SK-N-SH (cell line): ENCODE measurements at regions not wholly inside any gene's neighbourhood (a gene's known extent, or its start where the extent isn't known, plus 50 kb on each side); places are given as distances from the start of the nearest gene placed in this dataset.

Source experiments
- CTCF ChIA-PET: fragments of 300-600, 350-600 bp; formaldehyde crosslinking; extraction: SDS; loops from one replicate; lab custom pipeline; 2021; lab: Yijun Ruan, JAX
- POLR2A ChIA-PET: fragments of 350-600 bp; sonication (Branson Sonifier 250); formaldehyde crosslinking; extraction: SDS; loops from one replicate; lab custom pipeline; 2020; ENCODE audit warnings: antibody characterized with exemption, inconsistent platforms; lab: Yijun Ruan, JAX
- DNase-seq: peaks from one replicate; pipeline ENCODE4 v3.0.0; 2012
- H2AFZ ChIP-seq: fragments of 200-600 bp; sonication (generic); 2 replicates; pipeline ENCODE4 v1.8.1; 2016; ENCODE audit warnings: antibody characterized with exemption, mild to moderate bottlenecking, low read depth
- H3F3A ChIP-seq: fragments of 200-600 bp; sonication (generic); replicated peaks from 2 replicates; pipeline ENCODE3; 2016; ENCODE audit warnings: antibody characterized with exemption, mild to moderate bottlenecking; ENCODE audit not compliant: insufficient read depth
- H3K27ac ChIP-seq, 2 experiments: fragments of 200-500 bp in 1 of 2; fragments of 200-600 bp in 1 of 2; sonication (Bioruptor generic) in 1 of 2; sonication (generic), shearing (Covaris generic) in 1 of 2; 2 replicates each; pipeline versions ENCODE4 v1.5.1 to v1.6.1; 2014 to 2016; ENCODE audit warnings: low read depth in 2 of 2, inconsistent platforms in 1 of 2, low read length in 1 of 2, mild to moderate bottlenecking in 1 of 2, mixed read lengths in 1 of 2
- H3K27me3 ChIP-seq: fragments of 200-600 bp; sonication (generic), shearing (Covaris generic); 2 replicates; pipeline ENCODE4 v1.6.1; 2016; ENCODE audit warnings: mixed run types; ENCODE audit not compliant: insufficient read depth
- H3K36me3 ChIP-seq, 2 experiments: fragments of 200-500 bp in 1 of 2; fragments of 200-600 bp in 1 of 2; sonication (Bioruptor generic) in 1 of 2; sonication (generic) in 1 of 2; replicated peaks in 1 of 2; 2 replicates each; pipeline versions ENCODE3 to v1.5.1; 2014 to 2016; ENCODE audit warnings: low read length in 1 of 2, mild to moderate bottlenecking in 1 of 2; ENCODE audit not compliant: insufficient read depth in 2 of 2, control insufficient read depth in 1 of 2
- H3K4me1 ChIP-seq, 2 experiments: fragments of 200-500 bp in 1 of 2; fragments of 200-600 bp in 1 of 2; sonication (Bioruptor generic) in 1 of 2; sonication (generic), shearing (Covaris generic) in 1 of 2; 2 replicates each; pipeline versions ENCODE4 v1.5.1 to v1.6.1; 2014 to 2016; ENCODE audit warnings: low read depth in 1 of 2, low read length in 1 of 2, mixed run types in 1 of 2; ENCODE audit not compliant: insufficient read depth in 2 of 2, control insufficient read depth in 1 of 2
- H3K4me2 ChIP-seq: fragments of 200-600 bp; sonication (generic), shearing (Covaris generic); 2 replicates; pipeline ENCODE4 v1.6.1; 2017; ENCODE audit warnings: mixed run types
- H3K4me3 ChIP-seq, 2 experiments: fragments of 200-500 bp in 1 of 2; fragments of 200-600 bp in 1 of 2; sonication (Bioruptor generic) in 1 of 2; sonication (generic), shearing (Covaris generic) in 1 of 2; 2 replicates each; pipeline versions ENCODE4 v1.5.1 to v1.8.1; 2014 to 2016; ENCODE audit warnings: low read depth in 2 of 2, inconsistent platforms in 1 of 2, low read length in 1 of 2, mild to moderate bottlenecking in 1 of 2, mixed read lengths in 1 of 2, moderate library complexity in 1 of 2
- H3K79me2 ChIP-seq: fragments of 200-600 bp; sonication (generic); 2 replicates; pipeline ENCODE4 v1.8.1; 2017; ENCODE audit warnings: mild to moderate bottlenecking; ENCODE audit not compliant: insufficient read depth
- H3K9ac ChIP-seq: fragments of 200-600 bp; sonication (generic); 2 replicates; pipeline ENCODE4 v1.6.1; 2017; ENCODE audit warnings: mixed run types
- H3K9me2 ChIP-seq: fragments of 200-600 bp; sonication (generic); 2 replicates; pipeline ENCODE4 v1.6.1; 2017; ENCODE audit warnings: mixed run types
- H3K9me3 ChIP-seq: fragments of 200-600 bp; sonication (generic); 2 replicates; pipeline ENCODE4 v1.6.1; 2017; ENCODE audit warnings: mixed run types, mild to moderate bottlenecking, moderate library complexity
- H4K20me1 ChIP-seq: fragments of 200-600 bp; sonication (generic); 2 replicates; pipeline ENCODE4 v1.6.1; 2017; ENCODE audit warnings: mild to moderate bottlenecking, mixed run types; ENCODE audit not compliant: insufficient read depth
- CHD2 ChIP-seq: fragments of 150-350 bp; IDR thresholded peaks from 2 replicates; pipeline ENCODE4 v1.6.1; 2018; ENCODE audit warnings: low read length; ENCODE audit not compliant: partially characterized antibody
- EP300 ChIP-seq, 2 experiments: IDR thresholded peaks; 2 replicates each; pipeline versions ENCODE4 v1.4.0 to v1.6.1; 2012; ENCODE audit warnings: borderline replicate concordance in 1 of 2, low read depth in 1 of 2, low read length in 1 of 2
- EZH2phosphoT487 ChIP-seq: fragments of 200-600 bp; sonication (generic); IDR thresholded peaks from 2 replicates; pipeline ENCODE4 v1.6.1; 2017; ENCODE audit warnings: low read depth, mixed run types, mild to moderate bottlenecking, antibody characterized with exemption, moderate library complexity, borderline replicate concordance
- FOSL2 ChIP-seq: IDR thresholded peaks from 2 replicates; pipeline ENCODE4 v1.4.0; 2012; ENCODE audit warnings: low read depth, mild to moderate bottlenecking, moderate library complexity, borderline replicate concordance
- FOXM1 ChIP-seq: IDR thresholded peaks from 2 replicates; pipeline ENCODE4 v1.4.0; 2012; ENCODE audit warnings: low read depth, mild to moderate bottlenecking
- GABPA ChIP-seq: IDR thresholded peaks from 2 replicates; pipeline ENCODE4 v1.4.0; 2012; ENCODE audit warnings: low read depth, mild to moderate bottlenecking
- GATA2 ChIP-seq: sonication (generic); formaldehyde crosslinking; IDR thresholded peaks from 2 replicates; pipeline ENCODE4 v1.5.0; 2020; ENCODE audit warnings: mild to moderate bottlenecking, missing genetic modification reagents
- JUND ChIP-seq: IDR thresholded peaks from 2 replicates; pipeline ENCODE4 v1.4.0; 2012
- MXI1 ChIP-seq: IDR thresholded peaks from 2 replicates; pipeline ENCODE4 v1.6.1; 2012; ENCODE audit warnings: mild to moderate bottlenecking, low read depth, low read length, improper control_type of control experiment
- NFIC ChIP-seq: IDR thresholded peaks from 2 replicates; pipeline ENCODE4 v1.4.0; 2012; ENCODE audit warnings: borderline replicate concordance
- NRF1 ChIP-seq: IDR thresholded peaks from 2 replicates; pipeline ENCODE4 v1.6.1; 2012; ENCODE audit warnings: low read depth, mild to moderate bottlenecking, low read length
- RAD21 ChIP-seq: IDR thresholded peaks from 2 replicates; pipeline ENCODE4 v1.6.1; 2012; ENCODE audit warnings: mild to moderate bottlenecking, low read length
- RXRA ChIP-seq: IDR thresholded peaks from 2 replicates; pipeline ENCODE4 v1.4.0; 2012; ENCODE audit warnings: low read depth, mild to moderate bottlenecking, borderline replicate concordance
- TAF1 ChIP-seq: IDR thresholded peaks from 2 replicates; pipeline ENCODE4 v1.6.1; 2012; ENCODE audit warnings: low read depth, mild to moderate bottlenecking, low read length, moderate library complexity, borderline replicate concordance
- TCF12 ChIP-seq: IDR thresholded peaks from 2 replicates; pipeline ENCODE4 v1.4.0; 2012
- TEAD4 ChIP-seq: IDR thresholded peaks from 2 replicates; pipeline ENCODE4 v1.4.0; 2012; ENCODE audit warnings: mild to moderate bottlenecking, borderline replicate concordance; ENCODE audit not compliant: insufficient read depth
- YY1 ChIP-seq: IDR thresholded peaks from 2 replicates; pipeline ENCODE4 v1.4.0; 2012; ENCODE audit warnings: low read depth, mild to moderate bottlenecking
- WGBS: methylation state at CpG from one replicate; pipeline ENCODE4 v1.1.6; 2017; ENCODE audit warnings: low lambda C conversion rate; 5-methylcytosine and 5-hydroxymethylcytosine counted together
- TF ChIP-seq, protein P1 (sequence below): fragments of 150-350 bp; IDR thresholded peaks from 2 replicates; pipeline ENCODE4 v1.6.1; 2016; ENCODE audit warnings: mild to moderate bottlenecking, low read depth, low read length

DNA sequence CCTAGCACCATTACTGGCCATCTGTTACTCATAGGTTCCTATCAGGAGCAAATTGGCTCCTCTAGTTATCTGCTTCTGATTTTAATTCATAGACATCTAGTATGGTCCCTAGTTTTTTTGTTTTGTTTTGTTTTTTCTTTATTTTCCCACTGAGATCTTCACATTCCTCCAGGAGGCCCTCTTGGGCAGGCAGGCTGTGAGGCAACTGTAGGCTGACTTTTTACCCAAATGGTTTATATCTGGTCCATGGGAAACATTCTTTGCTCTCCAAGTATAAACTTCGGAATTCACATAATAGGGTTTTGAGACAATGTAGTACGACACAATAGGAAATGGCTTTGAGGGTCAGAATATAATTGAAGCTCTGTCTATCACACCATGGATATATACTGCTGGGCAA lies 250.9 kb upstream of the DAB2 start (continued):
- TF ChIP-seq FOSL2, result no peak
- TF ChIP-seq, all 33 proteins: peak for 0

DNA sequence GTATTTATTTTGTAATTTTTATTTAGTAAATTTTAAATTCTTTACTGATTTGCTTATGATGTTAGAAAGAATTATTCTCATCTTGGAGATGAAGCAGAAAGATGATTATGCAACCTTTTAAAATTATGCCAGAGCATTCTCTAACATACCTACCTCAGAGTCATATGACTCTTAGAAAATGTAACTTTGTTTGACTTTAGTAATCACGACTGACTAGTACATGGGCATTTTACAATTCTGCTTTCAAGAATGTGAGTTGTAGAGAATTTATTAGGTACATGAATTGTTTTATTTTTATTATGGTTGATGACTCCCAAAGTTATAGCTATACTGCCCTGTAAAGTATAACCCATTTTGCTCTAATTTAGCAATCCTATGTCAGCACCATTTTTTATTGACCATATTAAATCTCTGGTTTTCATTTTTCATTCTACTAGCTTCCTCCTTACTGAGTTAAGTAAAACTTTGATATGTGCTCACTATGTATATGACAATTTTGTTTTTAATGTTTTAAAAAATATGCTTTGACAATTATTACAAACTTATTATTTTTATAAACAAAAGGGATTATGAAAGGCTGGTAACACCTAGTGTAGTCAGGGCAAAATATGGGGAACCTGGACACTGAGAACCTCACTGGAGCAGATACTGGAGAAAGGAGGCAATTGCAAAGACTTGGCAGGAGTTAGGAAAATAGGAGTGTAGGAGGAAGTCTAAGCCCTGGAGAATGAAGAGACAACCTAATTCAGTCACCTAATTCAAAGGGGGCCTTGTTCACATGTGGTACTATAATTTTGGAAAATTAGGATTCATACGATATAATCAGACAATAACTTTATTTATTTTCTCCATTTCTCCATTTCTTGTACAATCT lies 249.7 kb upstream of the DAB2 start:
- TF ChIP-seq RAD21 (no peak), MXI1 (no peak), EZH2phosphoT487 (no peak), TCF12 (no peak), TAF1 (no peak), GATA2 (CRISPR knock-in tag) (no peak), YY1 (no peak), FOXM1 (no peak), NRF1 (no peak), JUND (no peak)
- TF ChIP-seq, protein P1, sequence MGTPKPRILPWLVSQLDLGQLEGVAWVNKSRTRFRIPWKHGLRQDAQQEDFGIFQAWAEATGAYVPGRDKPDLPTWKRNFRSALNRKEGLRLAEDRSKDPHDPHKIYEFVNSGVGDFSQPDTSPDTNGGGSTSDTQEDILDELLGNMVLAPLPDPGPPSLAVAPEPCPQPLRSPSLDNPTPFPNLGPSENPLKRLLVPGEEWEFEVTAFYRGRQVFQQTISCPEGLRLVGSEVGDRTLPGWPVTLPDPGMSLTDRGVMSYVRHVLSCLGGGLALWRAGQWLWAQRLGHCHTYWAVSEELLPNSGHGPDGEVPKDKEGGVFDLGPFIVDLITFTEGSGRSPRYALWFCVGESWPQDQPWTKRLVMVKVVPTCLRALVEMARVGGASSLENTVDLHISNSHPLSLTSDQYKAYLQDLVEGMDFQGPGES, result no peak
- 7% methylated on average over 2 of the region's 2 CpGs for WGBS

DNA sequence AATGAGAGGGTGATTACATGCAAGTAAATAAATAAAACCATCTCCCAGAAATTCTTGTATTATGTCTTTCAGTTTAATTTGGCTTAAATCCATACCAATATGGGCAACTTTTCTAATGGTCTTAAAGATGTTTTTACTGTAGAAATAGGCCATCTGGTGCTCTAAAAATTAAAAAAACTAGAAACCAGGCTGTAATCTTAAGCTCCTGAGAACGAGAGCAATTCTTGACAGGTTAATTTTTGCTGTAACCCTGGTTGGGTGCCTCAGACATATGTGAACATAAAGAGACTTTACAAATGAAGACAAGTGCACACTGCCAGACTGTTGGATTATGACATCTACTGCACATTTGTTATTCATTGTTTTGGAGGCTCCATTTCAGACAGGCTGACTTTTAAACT lies 246.8 kb upstream of the DAB2 start:
- H3K4me1 ChIP-seq, result no peaks in the 10 kb centered on the region
- H3K9me3 ChIP-seq, result no peaks in the 10 kb centered on the region
- H2AFZ ChIP-seq, result no peak overlapping the region
- H3K27me3 ChIP-seq, result no peaks in the 10 kb centered on the region; the same call in 1 of the 2 replicates
- CTCF ChIA-PET, result no interaction called here
- H4K20me1 ChIP-seq, result no peaks in the 10 kb centered on the region
- POLR2A ChIA-PET, result no interaction called here
- H3F3A ChIP-seq, result no peaks in the 10 kb centered on the region
- no peaks in the 10 kb centered on the region for H3K79me2 ChIP-seq
- no peak overlapping the region for H3K27ac ChIP-seq
- H3K4me2 ChIP-seq, result no peak overlapping the region
- H3K9me2 ChIP-seq, result no peaks in the 10 kb centered on the region
- TF ChIP-seq EP300 (IDR thresholded peaks at IDR 0.05; ENCODE audit: borderline replicate concordance in 1 of 2, low read depth in 1 of 2, low read length in 1 of 2), result no peak
- TF ChIP-seq, protein P1, result no peak
- TF ChIP-seq NFIC, result no peak
- no peak for TF ChIP-seq CHD2
- TF ChIP-seq TEAD4, result no peak
- TF ChIP-seq RXRA, result no peak
- TF ChIP-seq FOSL2, result no peak
- no peak for TF ChIP-seq GATA2 (CRISPR knock-in tag)
- no peak for TF ChIP-seq GABPA
- H3K9ac ChIP-seq, result no peak overlapping the region
- no peak overlapping the region for H3K4me3 ChIP-seq
- H3K36me3 ChIP-seq, result no peaks in the 10 kb centered on the region
- DNase-seq, result no peak
- whole genome bisulfite sequencing, result 5% methylated on average over 1 of the region's 1 CpG

More for the DNA sequence above, 249.7 kb upstream of the DAB2 start:
- H2AFZ ChIP-seq, result no peak overlapping the region
- POLR2A ChIA-PET, result no interaction called here
- H3K4me2 ChIP-seq, result no peak overlapping the region
- no peaks in the 10 kb centered on the region for H4K20me1 ChIP-seq
- H3K27ac ChIP-seq, result no peak overlapping the region
- no peaks in the 10 kb centered on the region for H3K4me1 ChIP-seq
- H3K9ac ChIP-seq, result no peak overlapping the region
- H3K79me2 ChIP-seq, result no peaks in the 10 kb centered on the region
- H3F3A ChIP-seq, result no peaks in the 10 kb centered on the region
- no peaks in the 10 kb centered on the region for H3K9me2 ChIP-seq
- no peaks in the 10 kb centered on the region for H3K36me3 ChIP-seq
- no peak for DNase-seq
- H3K27me3 ChIP-seq, result peaks cover 5% of the 10 kb centered on the region; the same call in 1 of the 2 replicates
- CTCF ChIA-PET, result no interaction called here
- H3K9me3 ChIP-seq, result no peaks in the 10 kb centered on the region
- no peak overlapping the region for H3K4me3 ChIP-seq
